Gastroesophageal sphincter (tissue), 3 donors: ENCODE measurements at regions not wholly inside any gene's neighbourhood (a gene's known extent, or its start where the extent isn't known, plus 50 kb on each side); places are given as distances from the start of the nearest gene placed in this dataset.

Experiments
- CTCF ChIP-seq, 4 experiments: fragments of 200-600 bp in 2 of 4; fragments of 450-650 bp in 2 of 4; sonication (generic) in 1 of 4; IDR thresholded peaks; one replicate each; pipeline ENCODE4 v1.5.1; 2017 to 2019; ENCODE audit warnings: antibody characterized with exemption in 4 of 4, mild to moderate bottlenecking in 2 of 4, moderate library complexity in 2 of 4
- POLR2AphosphoS5 ChIP-seq: sonication (generic); formaldehyde crosslinking; IDR thresholded peaks from one replicate; pipeline ENCODE4 v1.6.1; 2017; ENCODE audit warnings: antibody characterized with exemption

GRCh38 chr18:78659057-78659456, 320.6 kb upstream of the SALL3 start:
- TF ChIP-seq CTCF (IDR thresholded peaks at IDR 0.05) (no peak), POLR2AphosphoS5 (no peak)
